ENCODE measurements at regions not wholly inside any gene's neighbourhood (a gene's known extent, or its start where the extent isn't known, plus 50 kb on each side); places are given as distances from the start of the nearest gene placed in this dataset.

GRCh38 chr16:72430121-72430520 is 258.2 kb upstream of the PMFBP1 start (continued):
- no peak for TF ChIP-seq CBFB (CRISPR knock-in tag; IDR thresholded peaks at IDR 0.05)
- TF ChIP-seq HEY1 (CRISPR knock-in tag; IDR thresholded peaks at IDR 0.05; ENCODE audit: borderline replicate concordance), result no peak
- TF ChIP-seq HDAC1 (IDR thresholded peaks at IDR 0.05), result no peak
- TF ChIP-seq ELF2 (CRISPR knock-in tag; IDR thresholded peaks at IDR 0.05), result no peak
- no peak for TF ChIP-seq SREBF2 (CRISPR knock-in tag; IDR thresholded peaks at IDR 0.05)
- TF ChIP-seq SMAD1 (IDR thresholded peaks at IDR 0.05; ENCODE audit: low read depth, low read length, partially characterized antibody), result no peak

DNA sequence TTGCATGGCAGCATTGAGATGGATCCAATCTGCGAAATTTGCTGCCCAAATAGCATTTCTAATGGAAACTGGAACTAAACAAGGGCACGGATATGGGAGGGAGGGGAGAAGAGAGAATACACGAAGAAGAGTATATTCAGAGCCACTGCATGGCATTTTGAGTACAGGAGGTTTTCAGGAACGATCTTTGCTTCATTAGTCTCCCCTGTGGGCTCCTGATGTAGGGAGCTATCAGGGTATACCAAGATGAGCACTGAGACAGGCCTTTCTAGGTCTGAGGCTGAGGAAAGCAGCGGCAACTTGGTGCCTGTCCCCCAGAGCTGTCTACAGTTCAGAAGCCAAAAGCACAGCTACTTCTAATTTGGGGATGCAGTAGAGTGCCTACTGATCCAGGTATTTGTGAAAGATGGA is 257.7 kb upstream of the PMFBP1 start:
- Histone ChIP-seq H3K4me2 (ENCODE audit: insufficient read depth, low read length) (no peak overlapping the region), H4K20me1 (replicated peaks; ENCODE audit: control insufficient read depth, insufficient read depth, low read length) (no peaks in the 10 kb centered on the region), H3K4me3 (no peak overlapping the region), H3K27me3 (ENCODE audit: control insufficient read depth in 2 of 2, insufficient read depth in 2 of 2, low read length in 2 of 2) (no peaks in the 10 kb centered on the region), H3K36me3 (ENCODE audit: control insufficient read depth, insufficient read depth, low read length) (no peaks in the 10 kb centered on the region), H3K4me1 (replicated peaks in 1 of 2; ENCODE audit: control insufficient read depth in 2 of 2, insufficient read depth in 2 of 2, low read length in 2 of 2) (no peaks in the 10 kb centered on the region), H3K9ac (ENCODE audit: insufficient read depth in 1 of 2, low read depth in 2 of 2, low read length in 2 of 2) (no peak overlapping the region), H3K27ac (ENCODE audit: extremely low read depth, low read depth, low read length) (no peak overlapping the region), H2AFZ (ENCODE audit: low read depth, low read length) (no peak overlapping the region), H3K9me1 (ENCODE audit: control insufficient read depth, insufficient read depth, low read length) (no peaks in the 10 kb centered on the region), H3K9me3 (replicated peaks; ENCODE audit: control insufficient read depth, insufficient read depth, low read depth, low read length) (peaks cover 3% of the 10 kb centered on the region; the same call in 1 of the 2 replicates), H3K79me2 (ENCODE audit: control insufficient read depth, insufficient read depth, low read length) (no peaks in the 10 kb centered on the region)
- ATAC-seq, result no peak
- WGBS (ENCODE audit: insufficient coverage, low coverage, missing lambda C conversion rate), result 0% methylated on average over 5 of the region's 5 CpGs
- TF ChIP-seq, protein P1, sequence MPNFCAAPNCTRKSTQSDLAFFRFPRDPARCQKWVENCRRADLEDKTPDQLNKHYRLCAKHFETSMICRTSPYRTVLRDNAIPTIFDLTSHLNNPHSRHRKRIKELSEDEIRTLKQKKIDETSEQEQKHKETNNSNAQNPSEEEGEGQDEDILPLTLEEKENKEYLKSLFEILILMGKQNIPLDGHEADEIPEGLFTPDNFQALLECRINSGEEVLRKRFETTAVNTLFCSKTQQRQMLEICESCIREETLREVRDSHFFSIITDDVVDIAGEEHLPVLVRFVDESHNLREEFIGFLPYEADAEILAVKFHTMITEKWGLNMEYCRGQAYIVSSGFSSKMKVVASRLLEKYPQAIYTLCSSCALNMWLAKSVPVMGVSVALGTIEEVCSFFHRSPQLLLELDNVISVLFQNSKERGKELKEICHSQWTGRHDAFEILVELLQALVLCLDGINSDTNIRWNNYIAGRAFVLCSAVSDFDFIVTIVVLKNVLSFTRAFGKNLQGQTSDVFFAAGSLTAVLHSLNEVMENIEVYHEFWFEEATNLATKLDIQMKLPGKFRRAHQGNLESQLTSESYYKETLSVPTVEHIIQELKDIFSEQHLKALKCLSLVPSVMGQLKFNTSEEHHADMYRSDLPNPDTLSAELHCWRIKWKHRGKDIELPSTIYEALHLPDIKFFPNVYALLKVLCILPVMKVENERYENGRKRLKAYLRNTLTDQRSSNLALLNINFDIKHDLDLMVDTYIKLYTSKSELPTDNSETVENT (CRISPR knock-in tag; IDR thresholded peaks at IDR 0.05), result no peak
- TF ChIP-seq RBBP5 (IDR thresholded peaks at IDR 0.05; ENCODE audit: borderline replicate concordance, insufficient read depth, low read length, poor library complexity, severe bottlenecking), result no peak
- TF ChIP-seq ZFP1 (CRISPR knock-in tag; IDR thresholded peaks at IDR 0.05), result no peak
- TF ChIP-seq ZBTB2 (IDR thresholded peaks at IDR 0.05), result no peak
- no peak for TF ChIP-seq HEY1 (CRISPR knock-in tag; IDR thresholded peaks at IDR 0.05; ENCODE audit: borderline replicate concordance)
- ChIA-PET POLR2A (interaction anchor here (0.7 kb wide), 1 partner anchor 69 kb away, joined by 3 read pairs; no protein-coding TSS in a partner anchor), CTCF (ENCODE audit: low intra/inter-chr PET ratio) (no interaction called here)
- intact Hi-C loops (cut with micrococcal nuclease), result no loop called here
- in situ Hi-C loops (cut with MboI), result no loop called here
- no peak for DNase-seq (ENCODE audit: extremely low read depth in 1 of 4, low spot score in 3 of 4)
- BruUV-seq (replicated peaks), result no TSS peak
- no peak for FAIRE-seq

Measured in K562 (cell line).